NK-92 (cell line): ENCODE measurements at regions not wholly inside any gene's neighbourhood (a gene's known extent, or its start where the extent isn't known, plus 50 kb on each side); places are given as distances from the start of the nearest gene placed in this dataset.
"Not testable (repeated sequence)": the region's sequence is repeated elsewhere in the genome, so short reads cannot be mapped to it uniquely, and the experiment has no call there.

Experiments
- DNase-seq: peaks from one replicate; lab custom pipeline; 2025; ENCODE audit not compliant: unreplicated experiment; lab: John Stamatoyannopoulos, UW

- DNase-seq: not testable (repeated sequence)
Observed at GRCh38 chr14:106081721-106082120, 555.3 kb downstream of the TMEM121 start.

- no peak for DNase-seq
Observed at GRCh38 chr14:106083082-106083481, 556.7 kb downstream of the TMEM121 start.

- DNase-seq: no peak
Observed at GRCh38 chr14:106087837-106088236, 561.5 kb downstream of the TMEM121 start.

GRCh38 chr14:106088860-106089259 is 562.5 kb downstream of the TMEM121 start:
- not testable (repeated sequence) for DNase-seq

- no peak for DNase-seq
Observed at GRCh38 chr14:106094654-106095189, 568.3 kb downstream of the TMEM121 start.

GRCh38 chr14:106107703-106108102 is 581.3 kb downstream of the TMEM121 start:
- DNase-seq: no peak

- DNase-seq: no peak
Observed at GRCh38 chr14:106109337-106109736, 583.0 kb downstream of the TMEM121 start.

- no peak for DNase-seq
Observed at GRCh38 chr14:106115401-106115800, 589.0 kb downstream of the TMEM121 start.

- not testable (repeated sequence) for DNase-seq
Observed at GRCh38 chr14:106116339-106116930, 590.1 kb downstream of the TMEM121 start.

GRCh38 chr14:106120101-106120500 is 593.7 kb downstream of the TMEM121 start:
- no peak for DNase-seq

- DNase-seq: no peak
Observed at GRCh38 chr14:106129274-106129673, 602.9 kb downstream of the TMEM121 start.

- DNase-seq: not testable (repeated sequence)
Observed at GRCh38 chr14:106129904-106130661, 603.7 kb downstream of the TMEM121 start.

- DNase-seq: not testable (repeated sequence)
Observed at GRCh38 chr14:106133126-106133525, 606.7 kb downstream of the TMEM121 start.

- no peak for DNase-seq
Observed at GRCh38 chr14:106134886-106135285, 608.5 kb downstream of the TMEM121 start.

- no peak for DNase-seq
Observed at GRCh38 chr14:106141242-106142220, 615.1 kb downstream of the TMEM121 start.

GRCh38 chr14:106145731-106146130 is 619.3 kb downstream of the TMEM121 start:
- not testable (repeated sequence) for DNase-seq

GRCh38 chr14:106153362-106153955 is 627.1 kb downstream of the TMEM121 start:
- not testable (repeated sequence) for DNase-seq

GRCh38 chr14:106163316-106163715 is 636.9 kb downstream of the TMEM121 start:
- DNase-seq: no peak

GRCh38 chr14:106163812-106164211 is 637.4 kb downstream of the TMEM121 start:
- DNase-seq: not testable (repeated sequence)

GRCh38 chr14:106166232-106166631 is 639.8 kb downstream of the TMEM121 start:
- no peak for DNase-seq
